ENCODE measurements at regions not wholly inside any gene's neighbourhood (a gene's known extent, or its start where the extent isn't known, plus 50 kb on each side); places are given as distances from the start of the nearest gene placed in this dataset.
"Not testable (repeated sequence)": the region's sequence is repeated elsewhere in the genome, so short reads cannot be mapped to it uniquely, and the experiment has no call there.

- not testable (repeated sequence) for TF ChIP-seq CTCF (IDR thresholded peaks at IDR 0.05); POLR2A (IDR thresholded peaks at IDR 0.05; ENCODE audit: low read depth)
These were observed 391.6 kb upstream of the CYLC2 start for GRCh38 chr9:102603198-102604195.

All from esophagus muscularis mucosa (tissue), 3 donors.